Skeletal muscle cell (primary cell): ENCODE measurements at regions not wholly inside any gene's neighbourhood (a gene's known extent, or its start where the extent isn't known, plus 50 kb on each side); places are given as distances from the start of the nearest gene placed in this dataset.
A peak's percentile ranks its signal among the peaks of the same experiment; 100 is the strongest.

ENCODE experiments used
- DNase-seq: peaks from one replicate; pipeline ENCODE4 v3.0.0-alpha.2; 2010; ENCODE audit warnings: low read depth
- H3K4me3 ChIP-seq: 2 replicates; pipeline ENCODE4 v1.5.1; 2011; ENCODE audit warnings: low read depth, mild to moderate bottlenecking, control low read depth, low read length, moderate library complexity

DNA sequence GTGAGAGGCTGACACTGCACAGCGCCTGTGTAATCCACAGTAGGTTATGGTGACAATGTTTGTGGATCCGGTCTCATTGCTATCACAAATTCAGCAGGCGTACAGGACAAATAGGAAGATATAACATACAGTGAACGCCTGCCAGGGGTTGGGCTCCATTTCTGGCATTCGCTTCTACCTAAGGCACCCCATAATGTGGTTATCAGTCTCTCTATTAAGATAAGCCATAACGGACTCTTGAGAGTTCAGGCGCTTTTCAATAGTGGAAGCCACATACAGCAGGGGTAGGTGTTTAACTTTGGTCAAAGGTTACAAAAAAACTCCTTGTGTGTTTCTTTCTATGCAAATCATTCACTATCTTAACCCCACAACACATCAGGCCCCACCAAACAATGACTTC is 72.8 kb downstream of the SIPA1L2 start:
- H3K4me3 ChIP-seq, result no peak overlapping the region
- DNase-seq, result no peak

DNA sequence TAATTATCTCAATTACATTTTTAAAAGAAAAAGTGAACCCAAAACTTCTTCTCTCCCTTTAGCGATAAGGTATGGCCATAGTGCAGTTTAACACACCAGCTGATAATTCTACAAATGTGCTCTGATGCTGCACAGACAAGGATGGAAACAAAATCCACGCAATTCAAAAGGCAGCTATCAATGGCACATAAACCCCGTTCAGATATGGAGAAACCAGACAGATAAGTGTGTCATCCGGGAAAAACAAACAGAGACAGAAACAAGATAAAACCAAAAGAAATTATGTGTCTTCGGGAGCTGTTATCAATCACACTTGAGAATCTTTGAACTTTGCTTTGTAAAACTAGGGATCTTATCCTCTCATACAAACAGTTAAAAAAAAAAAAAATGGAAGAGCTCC is 73.6 kb downstream of the SIPA1L2 start:
- no peak overlapping the region for H3K4me3 ChIP-seq
- DNase-seq, result no peak

DNA sequence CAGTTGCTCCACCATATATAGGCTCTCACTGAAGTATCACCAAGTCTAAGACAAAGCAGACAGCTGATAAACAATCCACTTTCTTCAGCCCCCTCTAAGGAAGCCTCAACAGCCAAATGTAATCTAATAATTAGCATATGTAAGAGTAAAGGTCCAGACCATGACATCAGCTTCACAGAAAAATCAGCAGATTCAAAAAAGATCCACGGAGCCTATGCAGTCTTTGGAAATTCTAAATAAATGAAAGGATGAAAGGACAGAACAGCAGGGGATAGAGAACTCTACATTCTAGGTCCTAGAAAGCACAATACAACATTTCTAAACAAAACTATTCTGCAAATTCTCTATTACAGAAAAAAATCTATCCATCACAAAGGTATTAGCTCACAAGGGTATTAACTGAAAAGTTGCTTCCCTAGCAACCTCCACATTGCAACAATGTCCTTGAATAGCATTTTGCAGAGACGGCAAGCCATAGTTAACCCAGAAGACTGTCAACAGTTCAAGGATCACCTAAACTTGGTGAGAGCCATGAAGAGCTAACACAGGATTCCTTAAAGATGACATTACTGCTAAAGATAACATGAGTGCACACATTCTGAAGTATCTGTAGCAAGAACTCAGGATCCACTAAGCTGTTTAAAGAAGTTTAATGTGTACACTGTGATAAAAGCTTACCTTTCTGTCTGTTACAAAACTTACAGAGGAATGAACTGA is 74.3 kb downstream of the SIPA1L2 start:
- H3K4me3 ChIP-seq, result no peak overlapping the region
- DNase-seq, result no peak

DNA sequence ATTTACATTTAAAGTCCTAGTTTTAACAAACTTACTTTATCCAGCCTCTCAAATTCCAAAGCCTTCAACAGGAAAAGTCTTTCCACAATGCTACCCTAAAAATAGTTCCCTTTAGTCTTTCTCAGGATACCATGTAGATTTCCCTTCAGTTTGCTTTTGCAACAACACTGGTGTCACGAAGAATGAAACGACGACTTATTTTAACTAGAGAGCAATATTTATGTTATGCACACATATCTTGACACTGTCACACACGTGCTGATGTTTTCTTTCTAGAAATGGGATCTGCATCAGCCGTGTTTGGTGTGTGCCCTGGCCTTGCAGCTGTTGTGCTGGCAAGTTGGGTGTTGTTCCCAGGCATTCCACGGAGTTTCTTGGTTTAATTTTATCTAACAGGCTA is 75.5 kb downstream of the SIPA1L2 start:
- DNase-seq, result no peak
- H3K4me3 ChIP-seq, result no peak overlapping the region

DNA sequence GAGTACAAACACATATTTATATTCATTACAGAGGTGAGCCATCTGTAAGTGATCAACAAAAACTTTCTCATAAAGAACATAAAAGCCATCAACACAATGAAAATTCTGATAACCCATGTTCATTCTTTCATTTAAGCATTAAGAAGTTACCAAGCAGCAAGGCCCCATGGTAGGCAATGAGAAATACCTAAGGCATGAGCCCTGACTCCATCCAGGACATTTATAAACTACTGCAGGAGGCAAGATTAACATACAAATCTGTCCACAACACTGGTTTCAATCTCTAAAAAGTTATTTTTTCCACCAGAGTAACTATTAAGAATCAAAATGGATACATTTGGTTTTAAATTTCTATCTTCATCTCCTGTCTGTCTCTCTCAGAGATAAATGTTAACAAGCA is 76.1 kb downstream of the SIPA1L2 start:
- no peak for DNase-seq
- H3K4me3 ChIP-seq, result no peak overlapping the region

DNA sequence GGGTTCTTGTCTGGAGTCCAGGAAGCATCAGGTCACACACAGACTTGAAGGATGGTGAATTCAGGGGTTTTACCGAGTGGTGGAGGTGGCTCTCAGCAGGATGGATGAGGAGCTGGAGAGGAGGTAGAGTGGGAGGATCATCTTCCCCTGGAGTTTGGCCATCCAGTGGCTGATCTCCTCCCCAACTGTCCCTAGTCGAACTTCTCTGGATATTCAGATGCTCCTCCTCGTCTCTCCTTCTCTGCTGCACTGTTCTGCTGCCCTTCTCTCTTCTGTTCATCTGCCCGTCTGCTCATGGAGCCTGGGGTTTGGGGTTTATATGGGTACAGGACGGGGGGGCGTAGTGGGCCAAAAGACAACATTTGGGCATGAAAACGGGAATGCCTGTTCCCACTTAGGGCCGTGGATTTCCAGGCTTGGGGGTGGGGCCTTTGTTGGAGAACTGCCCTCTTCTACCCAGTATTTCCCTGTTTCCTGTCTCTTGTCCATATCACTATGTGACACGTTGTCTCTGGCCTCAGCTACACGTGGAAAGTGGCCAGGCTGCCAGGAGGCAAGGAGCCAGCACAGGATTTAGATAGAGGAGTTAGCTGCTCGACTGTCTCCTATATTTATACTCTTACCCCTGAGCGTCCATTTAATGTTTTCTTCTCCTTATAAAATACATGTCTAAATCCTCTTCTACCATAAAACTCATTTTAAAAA is 76.7 kb downstream of the SIPA1L2 start:
- H3K4me3 ChIP-seq, result no peak overlapping the region
- DNase-seq, result no peak

DNA sequence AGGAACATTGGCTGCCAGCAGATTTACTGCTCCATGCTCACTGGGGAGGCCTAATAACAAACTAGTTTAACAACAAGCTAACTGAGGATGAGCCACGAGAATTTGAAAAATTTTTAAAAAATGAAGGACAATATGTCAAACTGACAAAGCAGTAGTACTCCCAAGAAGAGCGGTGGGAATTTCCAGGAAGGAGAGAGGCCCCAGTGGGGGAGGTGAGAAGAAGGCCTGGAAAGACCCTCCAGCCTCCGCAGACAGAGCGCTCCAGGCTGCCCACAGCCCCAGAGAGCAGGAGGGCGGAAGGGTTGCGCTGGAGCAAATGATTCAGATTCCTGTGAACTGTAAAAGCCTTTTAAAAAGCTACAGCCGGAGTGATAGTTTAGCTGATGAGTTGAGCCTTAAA is 78.5 kb downstream of the SIPA1L2 start:
- DNase-seq, result no peak
- H3K4me3 ChIP-seq, result no peak overlapping the region

DNA sequence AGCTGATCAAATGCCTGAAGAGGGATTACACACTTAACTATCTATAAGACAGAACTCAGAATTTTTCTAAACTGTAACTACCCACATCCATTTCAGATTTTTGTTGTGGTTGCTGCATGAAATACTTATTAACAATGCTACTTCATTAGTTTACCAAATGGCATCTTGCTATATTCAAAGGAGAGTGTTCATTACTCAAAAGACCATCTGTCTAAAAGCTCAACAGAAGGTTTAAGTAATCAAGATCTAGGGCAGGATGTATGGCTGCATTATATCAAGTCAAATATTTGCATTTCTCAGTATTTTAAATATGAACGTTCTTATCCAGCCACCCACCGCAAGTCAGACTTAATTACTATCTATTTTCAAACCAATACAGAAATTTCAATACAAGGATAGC is 79.9 kb downstream of the SIPA1L2 start:
- H3K4me3 ChIP-seq, result no peak overlapping the region
- no peak for DNase-seq

DNA sequence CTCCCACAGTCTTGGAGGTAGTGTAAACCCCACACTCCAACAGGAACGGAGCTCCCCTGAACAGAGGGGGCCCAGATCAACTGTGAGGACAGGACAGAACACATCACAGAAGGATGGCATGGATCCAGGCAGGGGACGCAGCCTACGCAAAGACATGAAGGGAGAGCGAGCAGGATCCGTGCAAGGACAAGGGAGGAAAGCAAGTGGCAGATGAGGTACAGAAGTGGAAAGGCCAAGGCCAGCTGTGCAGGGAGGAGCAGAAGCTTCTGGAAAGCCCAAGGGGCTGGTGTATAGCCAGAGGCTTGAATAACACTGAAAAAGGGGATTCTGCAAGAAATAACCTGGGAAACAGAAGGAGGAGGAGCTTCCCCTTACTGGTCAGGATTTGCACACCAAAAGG is 81.2 kb downstream of the SIPA1L2 start:
- H3K4me3 ChIP-seq, result no peak overlapping the region
- DNase-seq, result no peak

DNA sequence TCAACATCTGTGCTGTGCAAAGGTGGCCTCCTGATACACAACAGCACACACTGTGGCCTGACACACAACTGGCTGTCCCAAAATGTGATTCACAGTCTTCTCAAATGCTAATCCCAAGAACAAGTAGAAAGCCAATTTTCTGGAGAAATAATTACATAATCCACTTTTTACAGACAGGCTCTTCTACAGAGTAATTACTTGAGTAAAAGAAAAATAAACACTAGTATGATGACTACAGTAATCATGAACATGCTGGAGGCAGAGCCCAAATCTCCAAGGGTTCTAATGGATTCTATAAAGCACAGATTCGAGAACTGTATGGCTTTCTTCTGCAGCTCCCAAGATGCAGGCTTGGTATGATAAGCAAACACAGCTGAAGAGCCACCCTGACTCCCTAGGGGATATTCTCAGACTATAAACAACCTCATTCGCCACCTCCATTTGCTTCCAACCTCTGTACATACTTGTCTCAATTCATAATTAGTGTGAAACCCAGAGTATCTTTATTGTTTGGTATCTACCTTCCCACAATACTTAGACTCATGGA is 81.9 kb downstream of the SIPA1L2 start:
- no peak for DNase-seq
- H3K4me3 ChIP-seq, result no peak overlapping the region

DNA sequence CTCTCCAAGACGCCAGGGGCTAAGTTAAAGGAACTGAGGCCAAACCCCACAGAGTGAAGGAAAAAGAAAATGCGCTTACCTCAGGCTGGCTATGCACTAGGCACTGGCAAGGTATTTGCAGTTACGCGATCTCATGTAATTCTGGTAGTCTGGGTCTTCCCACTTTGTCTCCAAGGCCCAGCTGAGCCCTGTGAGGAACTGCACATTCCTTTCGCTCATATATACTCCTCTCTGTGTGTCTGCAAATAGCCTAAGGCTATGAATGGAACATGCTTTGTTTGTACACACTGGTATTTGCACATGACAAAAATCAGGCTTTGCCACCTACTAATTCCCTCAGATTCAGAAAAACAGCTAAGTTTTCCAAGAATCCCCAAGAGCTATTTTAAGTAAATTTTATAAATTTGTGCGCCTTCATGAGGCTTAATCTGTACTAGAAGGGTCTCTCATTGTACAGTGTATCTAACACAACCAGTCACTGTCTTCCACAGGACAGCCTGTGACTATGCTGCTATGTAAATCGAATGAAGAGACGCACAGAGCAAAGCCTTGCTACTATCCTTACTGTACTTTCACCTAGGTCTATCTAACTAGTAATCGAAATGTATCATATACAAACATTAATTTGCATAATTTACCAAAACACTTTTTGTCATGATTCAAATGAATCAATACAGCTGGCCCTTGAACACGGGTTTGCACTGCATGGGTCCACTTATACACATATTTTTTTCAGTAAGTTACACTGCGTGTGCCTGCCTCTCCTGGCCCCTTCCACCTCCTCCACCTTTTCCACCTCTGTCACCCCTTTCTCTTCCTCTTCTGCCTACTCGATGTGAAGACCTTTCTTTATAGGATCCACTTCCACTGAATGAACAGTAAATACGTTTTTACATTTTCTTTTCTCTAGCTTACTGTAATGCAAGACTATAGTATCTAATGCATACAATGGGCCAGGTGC is 87.0 kb downstream of the SIPA1L2 start:
- DNase-seq, result no peak

DNA sequence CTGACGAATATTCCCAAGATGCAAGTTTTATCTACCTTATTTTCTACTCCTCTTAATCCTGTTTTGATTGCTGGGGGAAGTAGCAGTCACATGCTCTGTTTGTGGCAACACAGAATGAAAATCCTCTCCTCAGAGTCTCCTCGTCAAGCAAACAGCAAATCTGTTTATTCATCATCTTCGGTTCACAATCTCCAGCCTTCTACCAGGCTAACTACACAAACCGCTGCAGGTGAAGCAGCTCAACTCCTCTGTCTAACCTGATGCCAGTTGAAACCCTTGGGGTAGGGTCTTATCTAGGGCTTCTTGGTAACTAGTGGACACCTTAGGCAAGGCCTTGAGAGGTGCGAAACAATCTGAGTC is 91.0 kb downstream of the SIPA1L2 start:
- H3K4me3 ChIP-seq, result no peak overlapping the region
- no peak for DNase-seq

More for the DNA sequence above, 87.0 kb downstream of the SIPA1L2 start:
- no peak overlapping the region for H3K4me3 ChIP-seq

DNA sequence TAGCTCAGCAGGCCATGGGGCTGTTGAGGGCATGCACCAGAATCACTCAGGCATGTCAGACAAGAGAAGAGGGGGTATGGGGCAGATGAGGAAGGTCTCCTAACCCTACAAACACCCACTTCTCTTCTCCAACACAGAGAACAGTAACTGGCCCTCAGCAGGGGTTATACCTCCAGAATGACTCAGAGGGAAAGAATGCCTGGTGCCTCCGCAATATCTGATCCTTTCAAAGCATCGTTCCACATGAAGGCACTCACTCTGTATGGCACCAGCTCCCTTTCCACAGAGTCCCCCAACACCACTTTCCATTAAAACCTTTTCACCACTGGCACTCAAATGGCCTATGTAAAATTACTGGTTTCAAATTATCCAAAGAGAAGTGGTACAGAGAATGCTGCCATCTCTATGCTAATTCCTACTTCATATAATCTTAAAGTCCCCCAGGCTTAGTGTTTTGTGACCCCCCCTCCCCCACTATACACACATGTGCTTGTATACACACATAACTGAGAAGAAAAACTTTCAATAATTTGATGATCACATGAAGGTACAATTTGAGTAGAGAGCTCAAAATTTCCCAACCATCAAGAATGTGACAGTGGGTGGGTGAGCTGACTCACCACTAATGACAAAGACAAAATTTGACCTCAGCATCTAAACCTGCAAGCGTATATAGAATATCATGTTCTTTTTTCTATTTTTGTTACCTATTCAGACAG is 91.5 kb downstream of the SIPA1L2 start:
- peak; percentile 63 for DNase-seq
- no peak overlapping the region for H3K4me3 ChIP-seq

DNA sequence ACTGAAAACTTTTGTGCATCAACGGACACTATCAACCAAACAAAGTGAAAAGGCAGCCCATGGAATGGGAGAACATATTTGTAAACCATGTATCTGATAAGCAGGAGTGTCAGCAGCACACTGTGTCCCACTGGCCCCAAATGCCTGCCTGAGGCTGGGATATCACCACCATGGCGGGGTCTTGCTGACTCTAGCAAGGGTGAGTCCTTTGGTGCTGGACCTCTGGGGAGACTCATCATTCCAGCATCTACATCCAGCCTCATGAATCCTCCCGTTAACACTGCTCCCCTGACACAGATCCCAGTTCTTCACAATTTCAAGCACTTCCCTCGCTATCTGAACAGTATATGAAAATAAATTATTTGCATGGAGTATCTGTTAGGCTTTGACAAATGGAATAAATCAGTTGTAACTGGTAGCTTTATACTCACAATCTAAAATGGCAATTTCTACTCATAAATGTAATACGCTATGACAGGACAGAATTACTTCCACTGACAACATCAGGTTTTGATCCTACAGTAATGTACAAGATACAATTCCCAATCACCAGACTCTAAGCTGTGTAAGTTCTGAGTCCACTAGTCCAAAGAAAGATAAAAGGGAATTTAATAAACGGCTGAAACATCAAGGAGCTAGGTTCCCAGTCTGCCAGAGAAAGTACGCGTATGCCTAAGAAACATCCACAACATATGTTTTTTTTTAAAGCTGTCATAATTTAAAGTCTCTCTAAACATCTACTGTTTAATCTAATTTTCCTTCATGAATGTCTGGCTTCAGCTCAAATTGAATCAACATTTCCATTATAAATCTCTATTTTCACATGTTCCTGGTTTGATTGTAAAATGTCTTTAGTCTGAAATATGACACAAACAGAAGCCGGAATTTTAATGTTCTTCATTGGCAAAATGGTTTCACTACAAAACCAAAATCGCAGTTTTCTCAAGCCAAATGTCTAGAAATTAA is 95.1 kb downstream of the SIPA1L2 start:
- DNase-seq, result no peak
- no peak overlapping the region for H3K4me3 ChIP-seq

DNA sequence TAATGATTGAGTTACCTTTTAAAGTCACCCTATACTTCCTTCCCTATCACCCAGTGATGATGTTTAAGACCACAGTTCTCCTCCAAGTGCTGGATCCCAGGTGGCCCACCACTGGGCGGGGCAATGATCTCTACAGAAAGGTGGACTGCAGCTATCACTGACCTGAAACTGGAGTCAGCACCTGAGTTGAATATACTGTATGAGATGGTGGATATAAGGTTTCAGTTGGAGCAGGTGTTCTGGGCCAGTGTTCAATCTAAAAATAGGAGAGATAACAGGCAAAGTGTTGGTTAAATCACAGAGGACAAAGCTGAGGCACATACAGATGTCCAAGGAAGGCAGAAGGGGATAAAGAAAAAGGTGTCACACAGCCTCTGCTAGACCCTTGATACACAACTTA is 96.6 kb downstream of the SIPA1L2 start:
- no peak overlapping the region for H3K4me3 ChIP-seq
- no peak for DNase-seq

DNA sequence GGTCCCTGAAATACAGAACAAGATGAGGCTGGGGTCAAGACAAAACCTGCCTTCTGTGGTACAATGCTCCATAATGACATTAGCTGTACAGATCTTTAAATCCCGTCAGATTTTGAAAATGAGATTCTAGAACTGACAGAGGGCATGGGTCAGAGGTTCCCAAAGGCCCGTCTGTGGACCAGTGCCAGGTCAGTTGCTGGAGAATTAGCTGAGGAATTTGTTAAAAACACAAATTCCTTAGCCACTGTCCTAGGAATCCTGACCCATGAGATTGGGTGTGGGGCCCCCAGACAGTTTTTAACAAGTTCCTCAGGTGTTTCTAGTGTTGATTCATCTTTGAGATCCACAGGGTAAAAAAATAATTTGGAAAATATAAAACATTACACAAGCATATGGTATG is 97.0 kb downstream of the SIPA1L2 start:
- no peak overlapping the region for H3K4me3 ChIP-seq
- DNase-seq, result no peak

DNA sequence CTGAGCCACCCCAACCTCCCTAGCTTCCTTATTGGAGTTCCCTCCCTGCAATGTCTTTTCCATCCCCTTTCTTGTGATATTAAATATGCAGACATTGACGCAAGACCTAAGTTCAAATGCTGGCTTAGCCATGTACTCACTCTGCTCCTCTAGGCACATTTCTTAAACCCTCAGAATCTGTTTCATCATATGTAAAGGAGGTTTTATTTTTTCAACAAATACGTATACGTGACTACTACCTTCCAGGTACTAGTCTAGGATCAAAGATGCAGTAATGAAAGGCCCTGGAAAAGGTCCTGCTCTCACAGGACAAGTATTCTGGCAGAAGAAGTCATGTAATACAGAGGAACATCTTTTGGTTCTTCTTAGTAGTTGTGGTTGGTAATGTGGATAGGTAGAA is 98.6 kb downstream of the SIPA1L2 start:
- no peak overlapping the region for H3K4me3 ChIP-seq
- DNase-seq, result no peak

DNA sequence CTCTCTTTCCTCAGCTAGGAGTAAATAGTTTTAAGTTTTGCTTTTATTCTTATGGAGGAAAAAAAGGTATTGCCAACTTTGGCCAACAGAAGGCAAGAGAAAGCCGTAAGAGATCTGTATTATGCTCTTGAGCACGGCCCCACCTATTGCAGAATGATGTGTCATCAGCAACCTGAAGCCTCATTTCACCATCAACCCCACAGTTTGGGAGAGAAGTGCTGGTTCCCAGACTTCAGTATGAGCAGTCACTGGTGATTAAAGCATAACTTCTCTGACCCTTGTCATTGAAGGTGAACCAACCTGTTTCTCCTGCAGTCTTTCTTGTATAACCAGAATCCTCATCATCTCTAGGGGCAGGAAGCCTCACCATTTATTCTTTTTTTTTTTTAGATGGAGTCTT is 100.2 kb downstream of the SIPA1L2 start:
- no peak for DNase-seq
- no peak overlapping the region for H3K4me3 ChIP-seq
